ENCODE measurements at regions not wholly inside any gene's neighbourhood (a gene's known extent, or its start where the extent isn't known, plus 50 kb on each side); places are given as distances from the start of the nearest gene placed in this dataset.
"Not testable (repeated sequence)": the region's sequence is repeated elsewhere in the genome, so short reads cannot be mapped to it uniquely, and the experiment has no call there.

GRCh38 chr5:163913548-163913947 lies 408.1 kb downstream of the MAT2B start:
- peaks cover 10 to 11% of the 10 kb centered on the region in 2 donors for H3K9me3 Mint-ChIP-seq
- no peak overlapping the region for H3K4me3 Mint-ChIP-seq
- H3K36me3 Mint-ChIP-seq = peaks cover 7 to 8% of the 10 kb centered on the region in 2 donors
- no peaks in the 10 kb centered on the region for H3K27me3 Mint-ChIP-seq
- peaks cover 53 to 82% of the 10 kb centered on the region in 2 donors for H3K4me1 Mint-ChIP-seq
- no peak overlapping the region for H3K27ac Mint-ChIP-seq
- ATAC-seq (replicated peaks) = no peak
- no peak for DNase-seq

GRCh38 chr5:163914910-163915309 lies 409.5 kb downstream of the MAT2B start:
- Mint-ChIP-seq H3K27me3 (no peaks in the 10 kb centered on the region), H3K4me3 (peak overlapping the region; percentile 60 to 74), H3K36me3 (peaks cover 7 to 15% of the 10 kb centered on the region in 2 donors), H3K27ac (peak overlapping the region; percentile 87), H3K9me3 (peaks cover 14 to 23% of the 10 kb centered on the region in 2 donors), H3K4me1 (peaks cover 43 to 71% of the 10 kb centered on the region in 2 donors)
- peak; percentile 74 for ATAC-seq (replicated peaks)
- peak; percentile 55 for DNase-seq

GRCh38 chr5:163915481-163915961 lies 410.1 kb downstream of the MAT2B start:
- peak overlapping the region; percentile 87 for H3K27ac Mint-ChIP-seq
- H3K36me3 Mint-ChIP-seq = peaks cover 7 to 18% of the 10 kb centered on the region in 2 donors
- DNase-seq = peak; percentile 18
- H3K27me3 Mint-ChIP-seq = no peaks in the 10 kb centered on the region
- peaks cover 43 to 71% of the 10 kb centered on the region in 2 donors for H3K4me1 Mint-ChIP-seq
- H3K9me3 Mint-ChIP-seq = peaks cover 14 to 23% of the 10 kb centered on the region in 2 donors
- peak; percentile 73 to 78 for ATAC-seq (replicated peaks)
- H3K4me3 Mint-ChIP-seq = peak overlapping the region; percentile 65 to 74

- DNase-seq (peak; percentile 29), ATAC-seq (replicated peaks) (peak; percentile 79 to 86)
- peaks cover 14 to 26% of the 10 kb centered on the region in 2 donors for H3K36me3 Mint-ChIP-seq
- H3K4me1 Mint-ChIP-seq = peaks cover 45 to 79% of the 10 kb centered on the region in 2 donors
- H3K27me3 Mint-ChIP-seq = no peaks in the 10 kb centered on the region
- peak overlapping the region in 1 of 2 donors; percentile 74 for H3K4me3 Mint-ChIP-seq
- peak overlapping the region; percentile 87 for H3K27ac Mint-ChIP-seq
- peaks cover 21 to 31% of the 10 kb centered on the region in 2 donors for H3K9me3 Mint-ChIP-seq
These were observed 411.0 kb downstream of the MAT2B start for GRCh38 chr5:163916376-163916775.

GRCh38 chr5:163916861-163917260 lies 411.4 kb downstream of the MAT2B start:
- H3K4me1 Mint-ChIP-seq = peaks cover 42 to 76% of the 10 kb centered on the region in 2 donors
- peaks cover 21 to 32% of the 10 kb centered on the region in 2 donors for H3K9me3 Mint-ChIP-seq
- no peaks in the 10 kb centered on the region for H3K27me3 Mint-ChIP-seq
- peaks cover 14 to 26% of the 10 kb centered on the region in 2 donors for H3K36me3 Mint-ChIP-seq
- H3K4me3 Mint-ChIP-seq = no peak overlapping the region
- ATAC-seq (replicated peaks) = peak in 1 of 2 donors; percentile 1
- DNase-seq = no peak
- peak overlapping the region; percentile 44 for H3K27ac Mint-ChIP-seq

- no peak for ATAC-seq (replicated peaks)
- peak overlapping the region; percentile 75 for H3K27ac Mint-ChIP-seq
- H3K9me3 Mint-ChIP-seq = peaks cover 21 to 32% of the 10 kb centered on the region in 2 donors
- no peak for DNase-seq
- no peaks in the 10 kb centered on the region for H3K27me3 Mint-ChIP-seq
- peaks cover 14 to 26% of the 10 kb centered on the region in 2 donors for H3K36me3 Mint-ChIP-seq
- peaks cover 41 to 67% of the 10 kb centered on the region in 2 donors for H3K4me1 Mint-ChIP-seq
- H3K4me3 Mint-ChIP-seq = no peak overlapping the region
These were observed 412.3 kb downstream of the MAT2B start for GRCh38 chr5:163917747-163918146.

GRCh38 chr5:163934990-163935389 lies 429.6 kb downstream of the MAT2B start:
- H3K9me3 Mint-ChIP-seq = peaks cover 0 to 13% of the 10 kb centered on the region in 2 donors
- not testable (repeated sequence) for H3K27me3 Mint-ChIP-seq; H3K4me3 Mint-ChIP-seq; DNase-seq; H3K27ac Mint-ChIP-seq; ATAC-seq (replicated peaks); H3K4me1 Mint-ChIP-seq
- H3K36me3 Mint-ChIP-seq = peaks cover 6 to 11% of the 10 kb centered on the region in 2 donors

- Mint-ChIP-seq H3K4me1 (peaks cover 11 to 17% of the 10 kb centered on the region in 2 donors), H3K27me3 (peaks cover 0 to under 1% of the 10 kb centered on the region in 2 donors), H3K4me3 (no peak overlapping the region), H3K9me3 (peaks cover 0 to 10% of the 10 kb centered on the region in 2 donors), H3K27ac (no peak overlapping the region), H3K36me3 (peaks cover 6 to 8% of the 10 kb centered on the region in 2 donors)
- ATAC-seq (replicated peaks) (no peak), DNase-seq (no peak)
These were observed 433.2 kb downstream of the MAT2B start for GRCh38 chr5:163938595-163938994.

GRCh38 chr5:163941079-163941478 lies 435.7 kb downstream of the MAT2B start:
- Mint-ChIP-seq H3K36me3 (peaks cover 0 to 3% of the 10 kb centered on the region in 2 donors), H3K27me3 (no peaks in the 10 kb centered on the region), H3K4me1 (peaks cover 14 to 29% of the 10 kb centered on the region in 2 donors), H3K4me3 (no peak overlapping the region), H3K9me3 (no peaks in the 10 kb centered on the region), H3K27ac (no peak overlapping the region)
- DNase-seq (no peak), ATAC-seq (replicated peaks) (no peak)

GRCh38 chr5:163943546-163943945 lies 438.1 kb downstream of the MAT2B start:
- Mint-ChIP-seq H3K4me1 (peaks cover 14 to 29% of the 10 kb centered on the region in 2 donors), H3K27me3 (no peaks in the 10 kb centered on the region), H3K36me3 (peaks cover 0 to 3% of the 10 kb centered on the region in 2 donors), H3K27ac (no peak overlapping the region), H3K4me3 (no peak overlapping the region), H3K9me3 (no peaks in the 10 kb centered on the region)
- ATAC-seq (replicated peaks) (peak in 1 of 2 donors; percentile 45), DNase-seq (no peak)

- H3K27ac Mint-ChIP-seq = no peak overlapping the region
- no peak overlapping the region for H3K4me3 Mint-ChIP-seq
- H3K27me3 Mint-ChIP-seq = no peaks in the 10 kb centered on the region
- no peak for DNase-seq
- H3K9me3 Mint-ChIP-seq = no peaks in the 10 kb centered on the region
- peaks cover 0 to 3% of the 10 kb centered on the region in 2 donors for H3K36me3 Mint-ChIP-seq
- peaks cover 14 to 29% of the 10 kb centered on the region in 2 donors for H3K4me1 Mint-ChIP-seq
- ATAC-seq (replicated peaks) = no peak
These were observed 439.3 kb downstream of the MAT2B start for GRCh38 chr5:163944738-163945137.

GRCh38 chr5:163947848-163948666 lies 442.6 kb downstream of the MAT2B start:
- ATAC-seq (replicated peaks) (no peak), DNase-seq (no peak)
- no peaks in the 10 kb centered on the region for H3K36me3 Mint-ChIP-seq
- no peaks in the 10 kb centered on the region for H3K9me3 Mint-ChIP-seq
- H3K4me3 Mint-ChIP-seq = no peak overlapping the region
- no peaks in the 10 kb centered on the region for H3K27me3 Mint-ChIP-seq
- no peak overlapping the region for H3K27ac Mint-ChIP-seq
- H3K4me1 Mint-ChIP-seq = peaks cover 6 to 16% of the 10 kb centered on the region in 2 donors

GRCh38 chr5:163950248-163950647 lies 444.8 kb downstream of the MAT2B start:
- Mint-ChIP-seq H3K4me3 (no peak overlapping the region), H3K36me3 (no peaks in the 10 kb centered on the region), H3K27ac (no peak overlapping the region), H3K9me3 (no peaks in the 10 kb centered on the region), H3K27me3 (no peaks in the 10 kb centered on the region), H3K4me1 (peaks cover 3 to 4% of the 10 kb centered on the region in 2 donors)
- ATAC-seq (replicated peaks) (no peak), DNase-seq (no peak)

GRCh38 chr5:163951069-163951468 lies 445.6 kb downstream of the MAT2B start:
- H3K27ac Mint-ChIP-seq = no peak overlapping the region
- no peaks in the 10 kb centered on the region for H3K36me3 Mint-ChIP-seq
- H3K27me3 Mint-ChIP-seq = no peaks in the 10 kb centered on the region
- peaks cover 0 to 2% of the 10 kb centered on the region in 2 donors for H3K4me1 Mint-ChIP-seq
- H3K4me3 Mint-ChIP-seq = no peak overlapping the region
- ATAC-seq (replicated peaks) (no peak), DNase-seq (no peak)
- H3K9me3 Mint-ChIP-seq = no peaks in the 10 kb centered on the region

GRCh38 chr5:163953901-163954300 lies 448.5 kb downstream of the MAT2B start:
- Mint-ChIP-seq H3K4me3 (no peak overlapping the region), H3K4me1 (peaks cover 5 to 6% of the 10 kb centered on the region in 2 donors), H3K9me3 (no peaks in the 10 kb centered on the region), H3K27ac (no peak overlapping the region), H3K36me3 (no peaks in the 10 kb centered on the region), H3K27me3 (no peaks in the 10 kb centered on the region)
- no peak for ATAC-seq (replicated peaks)
- no peak for DNase-seq

All from stimulated activated naive B cell treated with anti-CD40 and anti-IgM and Interleukin-4, amounts not matched to agents 10 μg/mL and 1 μg/mL and 100 μg/mL, for 72 hours (primary cell).